ENCODE measurements at regions not wholly inside any gene's neighbourhood (a gene's known extent, or its start where the extent isn't known, plus 50 kb on each side); places are given as distances from the start of the nearest gene placed in this dataset.

GRCh38 chr9:79895232-79895631 lies 323.5 kb downstream of the TLE4 start:
- H3K4me1 Mint-ChIP-seq: no peaks in the 10 kb centered on the region
- H3K4me3 Mint-ChIP-seq: no peak overlapping the region
- H3K27me3 Mint-ChIP-seq (ENCODE audit: low read depth): no peaks in the 10 kb centered on the region
- H3K27ac Mint-ChIP-seq: peak overlapping the region in 1 of 3 experiments; percentile 66
- no peaks in the 10 kb centered on the region for H3K36me3 Mint-ChIP-seq (ENCODE audit: low read depth)
- H3K9me3 Mint-ChIP-seq: no peaks in the 10 kb centered on the region
- TF ChIP-seq CTCF (IDR thresholded peaks at IDR 0.05; ENCODE audit: unreplicated experiment in 3 of 3): no peak

- Mint-ChIP-seq H3K4me1 (no peaks in the 10 kb centered on the region), H3K9me3 (peaks cover 4% of the 10 kb centered on the region), H3K27ac (no peak overlapping the region), H3K36me3 (ENCODE audit: low read depth) (no peaks in the 10 kb centered on the region), H3K27me3 (ENCODE audit: low read depth) (peaks cover 12% of the 10 kb centered on the region), H3K4me3 (no peak overlapping the region)
- TF ChIP-seq CTCF (IDR thresholded peaks at IDR 0.05; ENCODE audit: unreplicated experiment in 3 of 3): no peak
Observed at GRCh38 chr9:79889369-79889768, 317.6 kb downstream of the TLE4 start.

GRCh38 chr9:79885093-79885857 lies 313.5 kb downstream of the TLE4 start:
- Mint-ChIP-seq H3K36me3 (ENCODE audit: low read depth) (no peaks in the 10 kb centered on the region), H3K4me1 (no peaks in the 10 kb centered on the region), H3K27me3 (ENCODE audit: low read depth) (peaks cover 14% of the 10 kb centered on the region), H3K4me3 (no peak overlapping the region), H3K9me3 (peaks cover 4% of the 10 kb centered on the region), H3K27ac (no peak overlapping the region)
- no peak for TF ChIP-seq CTCF (IDR thresholded peaks at IDR 0.05; ENCODE audit: unreplicated experiment in 3 of 3)

GRCh38 chr9:79884546-79884945 lies 312.8 kb downstream of the TLE4 start:
- H3K27me3 Mint-ChIP-seq (ENCODE audit: low read depth): peaks cover 14% of the 10 kb centered on the region
- H3K4me3 Mint-ChIP-seq: no peak overlapping the region
- H3K4me1 Mint-ChIP-seq: no peaks in the 10 kb centered on the region
- H3K27ac Mint-ChIP-seq: no peak overlapping the region
- no peaks in the 10 kb centered on the region for H3K36me3 Mint-ChIP-seq (ENCODE audit: low read depth)
- no peak for TF ChIP-seq CTCF (IDR thresholded peaks at IDR 0.05; ENCODE audit: unreplicated experiment in 3 of 3)
- H3K9me3 Mint-ChIP-seq: peaks cover 4% of the 10 kb centered on the region

- no peak overlapping the region for H3K27ac Mint-ChIP-seq
- H3K4me1 Mint-ChIP-seq: no peaks in the 10 kb centered on the region
- H3K27me3 Mint-ChIP-seq (ENCODE audit: low read depth): peaks cover 14% of the 10 kb centered on the region
Observed at GRCh38 chr9:79883073-79883645, 311.4 kb downstream of the TLE4 start.

More at GRCh38 chr9:79883073-79883645, 311.4 kb downstream of the TLE4 start:
- Mint-ChIP-seq H3K9me3 (peaks cover 8% of the 10 kb centered on the region), H3K4me3 (no peak overlapping the region), H3K36me3 (ENCODE audit: low read depth) (no peaks in the 10 kb centered on the region)
- no peak for TF ChIP-seq CTCF (IDR thresholded peaks at IDR 0.05; ENCODE audit: unreplicated experiment in 3 of 3)
